Posterior vena cava (tissue), 2 donors: ENCODE measurements at regions not wholly inside any gene's neighbourhood (a gene's known extent, or its start where the extent isn't known, plus 50 kb on each side); places are given as distances from the start of the nearest gene placed in this dataset.

Experiments
- DNase-seq: peaks from one replicate; pipeline ENCODE4 v3.0.0-alpha.2; 2020; ENCODE audit warnings: low spot score
- intact Hi-C, 2 donors: fragments of 100-400 bp; cut with DNase I; formaldehyde crosslinking; loops; one replicate each; pipeline versions ENCODE4 v1.14.1 to v1.14.2; 2022 to 2023
- donor health status: DM: yes; HTN: yes; CAD: no.
- donor health status: DM: yes; HTN: yes; CAD: no.

- intact Hi-C loops = no loop called here
Observed at GRCh38 chr18:65346086-65346485, 404.7 kb upstream of the CDH7 start.

GRCh38 chr18:65343571-65343970, 407.2 kb upstream of the CDH7 start:
- no peak for DNase-seq

More at GRCh38 chr18:65346086-65346485, 404.7 kb upstream of the CDH7 start:
- DNase-seq = no peak

DNA sequence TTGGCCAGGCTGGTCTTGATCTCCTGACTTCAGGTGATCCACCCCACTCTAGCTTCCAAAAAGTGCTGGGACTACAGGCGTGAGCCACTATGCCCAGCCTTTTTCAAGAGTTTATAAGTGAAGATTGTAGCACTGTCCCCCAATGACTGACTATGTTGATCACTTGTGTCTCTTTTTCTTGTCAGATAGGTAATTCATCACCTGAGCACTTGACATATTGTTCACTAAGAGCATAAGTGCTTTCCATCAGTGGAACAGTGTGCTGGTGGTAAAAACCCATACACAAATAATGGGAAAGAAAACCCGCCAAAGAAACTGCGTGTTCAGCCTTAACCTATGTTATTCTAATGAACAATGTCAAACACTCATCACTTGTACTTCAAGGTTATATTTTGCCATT, 414.4 kb upstream of the CDH7 start:
- intact Hi-C loops = no loop called here
- no peak for DNase-seq

More at GRCh38 chr18:65343571-65343970, 407.2 kb upstream of the CDH7 start:
- intact Hi-C loops = no loop called here

GRCh38 chr18:65329010-65329409, 421.8 kb upstream of the CDH7 start:
- DNase-seq = no peak
- intact Hi-C loops = no loop called here

GRCh38 chr18:65326805-65327204, 424.0 kb upstream of the CDH7 start:
- no peak for DNase-seq
- intact Hi-C loops = no loop called here

DNA sequence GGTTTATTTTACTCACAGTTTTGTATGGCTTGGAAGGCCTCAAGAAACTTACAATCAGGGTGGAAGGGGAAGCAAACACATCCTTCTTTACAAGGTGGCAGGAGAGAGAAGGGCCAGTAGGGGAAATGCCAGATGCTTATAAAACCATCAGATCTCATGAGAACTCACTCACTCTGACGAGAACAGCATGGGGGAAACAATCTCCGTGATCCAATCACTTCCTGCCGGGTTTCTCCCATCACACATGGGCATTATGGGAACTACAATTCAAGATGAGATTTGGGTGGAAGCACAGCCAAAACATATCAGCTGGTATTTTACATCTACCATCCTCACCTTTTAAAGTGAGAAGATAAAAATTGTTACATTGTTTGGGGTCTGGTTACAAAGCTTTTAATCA, 427.9 kb upstream of the CDH7 start:
- intact Hi-C loops = no loop called here
- no peak for DNase-seq

GRCh38 chr18:65298422-65298821, 452.4 kb upstream of the CDH7 start:
- no peak for DNase-seq
- intact Hi-C loops = no loop called here

GRCh38 chr18:65288908-65289307, 461.9 kb upstream of the CDH7 start:
- intact Hi-C loops = no loop called here
- no peak for DNase-seq

GRCh38 chr18:65287652-65288051, 463.2 kb upstream of the CDH7 start:
- intact Hi-C loops = no loop called here
- DNase-seq = no peak

DNA sequence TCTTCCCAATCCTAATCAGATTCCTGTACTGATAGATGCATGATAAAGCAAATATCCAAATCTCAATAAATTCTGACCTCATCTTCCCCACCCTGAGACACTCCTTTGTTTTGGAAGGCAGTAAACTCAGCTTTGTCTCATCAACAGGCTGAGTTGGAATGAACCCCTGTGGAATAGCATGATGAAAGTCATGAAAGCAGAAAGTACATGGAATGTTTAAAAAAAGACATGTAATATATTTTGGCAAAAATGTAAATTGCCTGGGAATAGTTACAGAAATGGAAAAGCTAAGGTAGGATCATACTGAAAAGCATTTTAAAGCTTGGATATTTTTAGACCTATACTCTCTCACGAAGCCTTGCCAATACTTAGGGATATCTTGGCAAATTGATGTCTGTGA, 468.7 kb upstream of the CDH7 start:
- intact Hi-C loops = no loop called here
- no peak for DNase-seq

GRCh38 chr18:65279668-65280305, 471.0 kb upstream of the CDH7 start:
- DNase-seq = no peak
- intact Hi-C loops = no loop called here

- DNase-seq = no peak
- intact Hi-C loops = no loop called here
Observed at GRCh38 chr18:65278939-65279667, 471.7 kb upstream of the CDH7 start.

GRCh38 chr18:65269375-65269774, 481.4 kb upstream of the CDH7 start:
- no peak for DNase-seq
- intact Hi-C loops = no loop called here

GRCh38 chr18:65265761-65266160, 485.1 kb upstream of the CDH7 start:
- DNase-seq = no peak
- intact Hi-C loops = no loop called here

DNA sequence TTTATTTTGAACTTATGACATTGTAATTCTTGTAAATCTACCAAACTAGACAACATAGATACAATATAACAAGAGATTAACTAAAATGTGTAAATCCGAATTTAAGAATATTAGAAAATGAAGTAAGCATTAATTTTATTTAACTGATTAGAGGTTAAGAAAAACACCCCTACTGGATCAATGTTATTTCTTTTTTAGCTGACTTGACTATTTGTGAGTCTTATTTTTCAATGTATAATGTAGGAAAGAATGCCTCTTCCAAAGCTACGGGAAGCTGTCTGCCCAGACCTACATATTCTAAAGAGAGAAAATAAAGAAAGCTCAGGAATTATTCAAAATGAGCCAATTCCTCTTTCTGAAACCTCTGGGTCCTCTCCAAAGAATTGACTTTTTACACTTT, 490.8 kb upstream of the CDH7 start:
- intact Hi-C loops = no loop called here
- DNase-seq = no peak

DNA sequence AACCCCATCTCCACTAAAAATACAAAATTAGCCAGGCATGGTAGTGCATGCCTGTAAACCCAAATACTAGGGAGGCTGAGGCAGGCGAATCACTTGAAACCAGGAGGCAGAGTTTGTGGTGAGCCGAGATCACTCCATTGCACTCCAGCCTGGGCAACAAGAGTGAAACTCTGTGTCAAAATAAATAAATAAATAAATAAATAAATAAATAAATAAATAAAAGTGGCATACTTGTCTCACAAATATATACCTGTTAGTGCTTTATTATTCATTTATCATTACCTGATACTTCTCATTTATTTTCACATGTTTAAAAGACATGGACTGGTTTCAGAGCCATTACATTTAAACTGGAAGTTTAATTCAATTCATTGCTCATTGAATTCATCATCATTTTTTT, 491.4 kb upstream of the CDH7 start:
- DNase-seq = no peak

DNA sequence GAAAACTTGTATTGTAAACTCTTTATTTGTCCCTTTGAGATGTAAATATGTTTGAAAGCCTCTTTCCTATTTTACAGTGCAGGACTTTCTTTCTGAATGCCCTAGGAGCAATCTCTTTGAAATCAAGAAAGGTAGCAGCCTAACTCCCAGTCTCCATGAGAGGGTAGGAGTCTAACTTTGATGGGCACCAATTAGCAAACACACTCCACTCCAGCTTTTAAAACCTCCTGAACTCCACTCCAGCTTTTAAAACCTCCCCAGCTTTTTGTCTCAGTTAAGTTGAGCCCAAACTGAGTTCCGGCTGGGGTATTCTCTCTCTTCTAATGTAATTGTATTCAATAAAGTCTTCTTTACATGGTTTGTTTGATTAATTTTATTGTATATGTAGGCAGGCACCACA, 493.7 kb upstream of the CDH7 start:
- intact Hi-C loops = no loop called here
- DNase-seq = no peak

More for the DNA sequence above, 491.4 kb upstream of the CDH7 start:
- intact Hi-C loops = no loop called here

DNA sequence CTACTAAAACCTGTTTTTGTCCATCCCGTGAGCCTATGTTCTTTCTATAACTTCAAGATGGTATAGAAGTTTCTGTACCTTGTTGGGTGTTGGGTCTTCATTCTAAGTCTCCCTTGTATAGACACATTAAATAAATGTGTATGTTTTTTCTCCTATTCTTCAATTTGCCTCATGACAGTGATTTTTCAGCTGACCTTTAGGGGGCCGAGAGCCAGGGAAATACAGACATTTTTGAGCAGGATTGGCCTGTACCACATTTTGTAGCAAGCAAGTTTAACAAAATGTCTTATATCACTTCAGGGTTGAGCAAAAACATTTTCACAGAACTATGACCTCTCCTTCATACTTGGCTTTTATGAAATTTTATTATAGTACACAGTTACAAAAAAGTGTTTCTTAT, 495.4 kb upstream of the CDH7 start:
- DNase-seq = no peak
- intact Hi-C loops = no loop called here

DNA sequence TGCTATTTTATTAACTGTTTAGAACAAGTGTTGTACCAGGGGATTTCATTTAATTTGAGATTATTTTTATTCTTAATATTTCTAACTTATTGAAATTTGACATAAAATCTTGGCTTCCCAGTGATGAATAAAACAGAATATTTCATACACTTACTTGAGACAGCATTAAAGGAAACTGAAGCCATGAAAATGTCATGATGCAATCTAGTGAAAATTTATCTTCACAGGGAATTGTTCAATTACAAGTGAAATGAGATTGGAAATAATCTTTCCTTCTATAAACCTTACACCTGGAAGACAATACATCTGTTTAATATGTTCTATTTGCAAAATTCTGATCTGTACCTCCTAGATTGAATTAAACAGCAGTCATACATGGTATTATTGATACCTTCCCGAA, 511.0 kb upstream of the CDH7 start:
- intact Hi-C loops = no loop called here
- DNase-seq = no peak

DNA sequence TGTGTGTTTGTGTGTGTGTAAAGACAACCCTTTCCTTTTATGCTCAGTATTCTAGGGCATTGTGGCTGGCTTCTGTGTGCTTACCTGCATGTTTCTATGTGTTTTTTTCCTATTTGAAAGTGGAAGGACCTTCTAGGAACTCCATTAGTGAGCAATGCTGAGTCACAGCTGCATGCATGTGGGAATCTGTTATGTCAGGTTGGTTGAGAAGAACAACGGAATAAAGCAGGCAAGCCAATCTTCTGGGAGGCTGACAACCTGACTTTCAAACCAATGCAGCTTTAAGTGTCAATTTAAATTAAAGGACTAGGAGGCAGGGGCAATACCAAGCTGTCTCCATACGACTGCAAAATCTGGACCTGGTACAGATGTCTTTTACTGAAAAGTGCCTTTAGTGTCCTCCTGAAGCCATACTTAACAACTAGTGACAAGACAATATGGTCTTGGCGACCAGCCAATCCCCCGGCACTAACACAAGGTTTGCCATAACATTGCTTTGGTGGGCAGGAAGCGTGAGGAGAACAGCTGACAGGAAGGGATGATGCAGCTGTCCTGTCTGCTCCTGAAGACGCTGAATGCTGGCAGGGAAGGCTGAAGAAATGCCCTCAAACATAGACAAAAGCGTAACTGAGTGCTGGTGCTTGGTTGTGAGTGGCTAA, 514.7 kb upstream of the CDH7 start:
- no peak for DNase-seq

DNA sequence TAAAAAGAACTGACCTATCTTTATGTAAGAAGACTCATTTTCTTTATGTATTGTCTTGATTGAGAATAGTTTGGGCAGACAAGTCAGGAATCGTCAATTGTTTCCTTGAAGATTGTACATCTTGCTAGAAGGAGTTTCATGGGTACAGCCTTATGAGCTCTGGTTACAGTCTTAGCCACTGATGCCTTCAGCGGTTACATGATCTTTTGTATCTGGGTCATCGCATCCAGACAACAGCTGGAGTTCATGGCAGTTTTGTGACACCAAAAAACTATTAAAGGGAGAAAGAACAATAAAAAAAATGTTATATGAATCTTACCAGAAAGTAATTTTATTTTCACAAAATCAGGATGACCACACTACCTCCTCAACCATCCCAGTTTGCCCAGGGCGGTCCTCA, 520.5 kb upstream of the CDH7 start:
- intact Hi-C loops = no loop called here
- DNase-seq = no peak

More for the DNA sequence above, 514.7 kb upstream of the CDH7 start:
- intact Hi-C loops = no loop called here
